Transverse colon (tissue), 4 donors: ENCODE measurements at regions not wholly inside any gene's neighbourhood (a gene's known extent, or its start where the extent isn't known, plus 50 kb on each side); places are given as distances from the start of the nearest gene placed in this dataset.

Source experiments
- CTCF ChIP-seq, 5 experiments: fragments of 200-600 bp in 3 of 5; fragments of 450-650 bp in 2 of 5; sonication (generic) in 3 of 5; IDR thresholded peaks; 1 replicate in 2 of 5; 2 replicates in 3 of 5; pipeline ENCODE4 v1.5.1; 2016 to 2017; ENCODE audit warnings: antibody characterized with exemption in 5 of 5, inconsistent platforms in 3 of 5, mild to moderate bottlenecking in 2 of 5, moderate library complexity in 1 of 5
- EP300 ChIP-seq: sonication (generic); formaldehyde crosslinking; IDR thresholded peaks from one replicate; pipeline ENCODE4 v1.6.1; 2017; ENCODE audit warnings: antibody characterized with exemption, low read depth
- POLR2A ChIP-seq: fragments of 450-650 bp; IDR thresholded peaks from one replicate; pipeline ENCODE4 v1.6.1; 2016; ENCODE audit warnings: antibody characterized with exemption, mild to moderate bottlenecking, moderate library complexity
- POLR2AphosphoS5 ChIP-seq, 3 donors: sonication (generic); formaldehyde crosslinking; IDR thresholded peaks; one replicate each; pipeline ENCODE4 v1.6.1; 2016; ENCODE audit warnings: antibody characterized with exemption in 3 of 3

GRCh38 chr1:223030871-223031400 lies 112.1 kb downstream of the TLR5 start:
- TF ChIP-seq POLR2AphosphoS5 (IDR thresholded peaks at IDR 0.05) (no peak), EP300 (no peak), POLR2A (no peak), CTCF (IDR thresholded peaks at IDR 0.05) (no peak)
